ENCODE measurements at regions not wholly inside any gene's neighbourhood (a gene's known extent, or its start where the extent isn't known, plus 50 kb on each side); places are given as distances from the start of the nearest gene placed in this dataset.

- peaks cover 5% of the 10 kb centered on the region for H3K36me3 Mint-ChIP-seq
- H3K4me1 Mint-ChIP-seq: peaks cover 53% of the 10 kb centered on the region
- TF ChIP-seq CTCF (IDR thresholded peaks at IDR 0.05; ENCODE audit: unreplicated experiment): no peak
- H3K27ac Mint-ChIP-seq: no peak overlapping the region
- no peaks in the 10 kb centered on the region for H3K27me3 Mint-ChIP-seq (ENCODE audit: low read depth)
- no peak for DNase-seq (ENCODE audit: low spot score in 2 of 2, unreplicated experiment in 2 of 2)
- no peak overlapping the region for H3K4me3 Mint-ChIP-seq
- peaks cover 4% of the 10 kb centered on the region for H3K9me3 Mint-ChIP-seq
These were observed 229.6 kb upstream of the ZNF608 start for GRCh38 chr5:124976086-124976485.

- Mint-ChIP-seq H3K36me3 (peaks cover 10% of the 10 kb centered on the region), H3K27me3 (ENCODE audit: low read depth) (peaks cover 4% of the 10 kb centered on the region), H3K9me3 (peaks cover 15% of the 10 kb centered on the region), H3K27ac (peak overlapping the region; percentile 87), H3K4me1 (peaks cover 39% of the 10 kb centered on the region), H3K4me3 (no peak overlapping the region)
- TF ChIP-seq CTCF (IDR thresholded peaks at IDR 0.05; ENCODE audit: unreplicated experiment): no peak
- no peak for DNase-seq (ENCODE audit: low spot score in 2 of 2, unreplicated experiment in 2 of 2)
These were observed 232.8 kb upstream of the ZNF608 start for GRCh38 chr5:124979251-124979650.

GRCh38 chr5:124980163-124980941, 233.9 kb upstream of the ZNF608 start:
- no peak overlapping the region for H3K4me3 Mint-ChIP-seq
- peaks cover 8% of the 10 kb centered on the region for H3K36me3 Mint-ChIP-seq
- H3K27ac Mint-ChIP-seq: peak overlapping the region; percentile 87
- H3K27me3 Mint-ChIP-seq (ENCODE audit: low read depth): peaks cover 4% of the 10 kb centered on the region
- peaks cover 23% of the 10 kb centered on the region for H3K9me3 Mint-ChIP-seq
- DNase-seq (ENCODE audit: low spot score in 2 of 2, unreplicated experiment in 2 of 2): no peak
- no peak for TF ChIP-seq CTCF (IDR thresholded peaks at IDR 0.05; ENCODE audit: unreplicated experiment)
- peaks cover 38% of the 10 kb centered on the region for H3K4me1 Mint-ChIP-seq

- Mint-ChIP-seq H3K4me3 (no peak overlapping the region), H3K9me3 (peaks cover 31% of the 10 kb centered on the region), H3K4me1 (peaks cover 37% of the 10 kb centered on the region), H3K27me3 (ENCODE audit: low read depth) (peaks cover 4% of the 10 kb centered on the region), H3K36me3 (peaks cover 8% of the 10 kb centered on the region), H3K27ac (no peak overlapping the region)
- DNase-seq (ENCODE audit: low spot score in 2 of 2, unreplicated experiment in 2 of 2): no peak
- TF ChIP-seq CTCF (IDR thresholded peaks at IDR 0.05; ENCODE audit: unreplicated experiment): no peak
These were observed 235.5 kb upstream of the ZNF608 start for GRCh38 chr5:124981901-124982300.

- Mint-ChIP-seq H3K27me3 (ENCODE audit: low read depth) (peaks cover 4% of the 10 kb centered on the region), H3K27ac (no peak overlapping the region), H3K4me1 (peaks cover under 1% of the 10 kb centered on the region), H3K4me3 (no peak overlapping the region), H3K9me3 (peaks cover 41% of the 10 kb centered on the region), H3K36me3 (peaks cover 8% of the 10 kb centered on the region)
- no peak for DNase-seq (ENCODE audit: low spot score in 2 of 2, unreplicated experiment in 2 of 2)
- no peak for TF ChIP-seq CTCF (IDR thresholded peaks at IDR 0.05; ENCODE audit: unreplicated experiment)
These were observed 239.7 kb upstream of the ZNF608 start for GRCh38 chr5:124986170-124986569.
